COR-L47 (cell line): ENCODE measurements at regions not wholly inside any gene's neighbourhood (a gene's known extent, or its start where the extent isn't known, plus 50 kb on each side); places are given as distances from the start of the nearest gene placed in this dataset.

ENCODE experiments used
- DNase-seq: peaks from one replicate; lab custom pipeline; 2025; lab: John Stamatoyannopoulos, UW

- DNase-seq = no peak
These were observed 59.0 kb downstream of the NDUFS5 start for GRCh38 chr1:39085174-39085573.

DNA sequence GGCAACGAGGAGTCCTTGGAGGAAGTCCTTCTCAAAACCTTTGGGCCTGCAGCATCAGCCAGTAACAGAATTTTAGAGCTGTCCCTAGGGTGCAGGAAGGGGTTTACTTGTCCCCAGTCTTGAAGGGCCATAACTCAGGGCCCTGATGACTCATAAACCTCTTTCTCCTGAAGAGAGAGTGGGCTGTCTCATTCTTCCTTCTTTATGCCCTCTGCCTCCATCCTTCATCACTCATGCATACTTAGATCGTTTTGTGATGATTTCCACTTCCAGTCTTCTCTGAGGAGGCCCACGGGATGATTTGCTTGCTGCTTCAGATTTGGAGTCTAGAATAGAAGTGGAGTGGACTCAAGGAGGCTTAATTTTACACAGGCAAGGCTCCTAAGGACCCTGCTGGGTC is 60.2 kb downstream of the NDUFS5 start:
- DNase-seq = no peak

- no peak for DNase-seq
These were observed 60.8 kb downstream of the NDUFS5 start for GRCh38 chr1:39086865-39087409.

DNA sequence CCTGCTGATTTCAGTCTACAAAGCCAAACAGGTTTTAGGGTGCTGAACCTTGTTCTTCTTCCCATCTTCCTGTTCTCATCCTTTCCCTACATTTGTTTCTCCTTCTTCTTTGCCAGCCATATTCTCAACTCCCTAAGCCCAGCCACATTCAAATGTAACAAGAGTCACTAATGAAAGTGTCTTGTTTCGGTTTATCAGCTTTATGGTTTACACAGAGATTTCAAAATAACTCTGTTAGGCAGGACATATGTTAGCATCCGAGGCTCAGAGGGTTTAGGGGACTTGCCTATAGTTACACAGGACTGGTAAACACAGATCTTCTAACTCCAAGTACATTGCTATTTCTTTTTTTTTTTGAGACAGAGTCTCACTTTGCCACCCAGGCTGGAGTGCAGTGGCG is 61.3 kb downstream of the NDUFS5 start:
- no peak for DNase-seq

- DNase-seq = no peak
These were observed 62.5 kb downstream of the NDUFS5 start for GRCh38 chr1:39088658-39089057.

GRCh38 chr1:39089931-39090521 is 63.9 kb downstream of the NDUFS5 start:
- DNase-seq = no peak

- DNase-seq = no peak
These were observed 64.7 kb downstream of the NDUFS5 start for GRCh38 chr1:39090757-39091380.

DNA sequence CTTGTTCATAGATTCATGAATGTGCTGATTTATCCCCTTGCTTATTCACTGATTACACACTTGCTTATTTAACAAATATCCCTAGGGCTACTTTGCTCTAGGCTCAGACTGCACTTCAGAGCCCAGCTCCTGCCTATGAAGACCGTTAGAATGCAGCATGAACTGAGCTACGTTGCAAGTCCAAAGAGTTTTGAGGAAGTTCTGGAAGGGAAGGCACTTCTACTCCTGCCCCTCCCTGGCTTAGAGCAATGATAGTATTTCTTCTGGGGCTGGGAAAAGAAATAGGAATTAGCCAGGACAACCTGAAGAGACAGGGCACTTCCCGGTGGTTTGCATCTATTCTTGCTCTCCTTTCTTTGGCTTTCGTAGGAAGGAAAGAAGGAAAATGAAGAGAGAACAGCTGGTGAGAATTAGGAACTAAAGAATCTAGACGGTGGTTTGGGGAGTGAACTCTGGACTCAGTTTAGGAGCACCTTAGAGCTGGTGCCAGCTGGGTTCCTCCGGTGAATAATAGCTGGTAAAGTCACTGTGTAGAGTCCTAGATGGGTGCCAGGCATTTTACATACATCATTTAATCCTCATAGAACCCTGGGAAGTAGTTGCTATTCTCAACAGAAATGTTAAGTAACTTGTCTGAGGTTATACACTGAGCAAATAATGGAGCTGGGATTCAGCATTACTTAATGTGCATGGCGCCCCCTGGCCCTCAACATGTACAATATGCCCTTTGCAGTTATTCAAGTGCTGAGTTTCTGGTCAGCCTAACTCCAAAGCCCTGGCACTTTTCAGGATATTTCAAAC is 65.9 kb downstream of the NDUFS5 start:
- peak; percentile 45 for DNase-seq

- DNase-seq = no peak
These were observed 68.5 kb downstream of the NDUFS5 start for GRCh38 chr1:39094685-39095084.

DNA sequence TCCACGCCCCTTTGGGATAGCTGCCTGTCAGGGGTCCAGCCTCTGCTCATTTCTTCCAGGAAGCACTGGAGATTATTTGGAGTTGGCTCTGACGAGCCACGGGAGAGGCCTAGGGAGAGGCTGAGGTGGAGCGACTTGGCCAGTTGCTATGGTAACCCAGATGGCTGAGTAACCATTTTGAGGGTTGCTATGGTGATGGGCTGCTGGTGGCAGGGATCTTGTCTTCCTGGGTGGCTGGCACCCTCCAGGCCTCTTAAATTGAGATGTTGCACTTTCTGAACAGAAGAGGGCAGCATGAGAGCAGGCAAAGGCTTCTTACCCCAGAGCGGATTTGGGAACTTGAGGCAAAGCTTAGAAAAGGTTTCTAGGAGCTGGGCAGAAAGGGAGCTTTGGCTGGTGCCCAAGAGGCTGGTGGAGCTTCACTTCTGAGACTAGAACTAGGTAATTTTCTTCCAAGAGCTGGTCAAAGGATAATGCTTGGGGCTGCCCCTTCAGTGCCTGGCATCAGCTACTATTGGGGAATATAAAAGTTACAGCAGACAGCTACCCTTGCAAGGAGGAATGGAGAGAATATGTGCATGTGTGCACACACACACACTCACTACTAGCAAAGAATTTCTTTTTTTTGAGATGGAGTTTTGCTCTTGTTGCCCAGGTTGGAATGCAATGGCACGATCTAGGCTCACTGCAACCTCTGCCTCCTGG is 72.5 kb downstream of the NDUFS5 start:
- peak; percentile 97 for DNase-seq

DNA sequence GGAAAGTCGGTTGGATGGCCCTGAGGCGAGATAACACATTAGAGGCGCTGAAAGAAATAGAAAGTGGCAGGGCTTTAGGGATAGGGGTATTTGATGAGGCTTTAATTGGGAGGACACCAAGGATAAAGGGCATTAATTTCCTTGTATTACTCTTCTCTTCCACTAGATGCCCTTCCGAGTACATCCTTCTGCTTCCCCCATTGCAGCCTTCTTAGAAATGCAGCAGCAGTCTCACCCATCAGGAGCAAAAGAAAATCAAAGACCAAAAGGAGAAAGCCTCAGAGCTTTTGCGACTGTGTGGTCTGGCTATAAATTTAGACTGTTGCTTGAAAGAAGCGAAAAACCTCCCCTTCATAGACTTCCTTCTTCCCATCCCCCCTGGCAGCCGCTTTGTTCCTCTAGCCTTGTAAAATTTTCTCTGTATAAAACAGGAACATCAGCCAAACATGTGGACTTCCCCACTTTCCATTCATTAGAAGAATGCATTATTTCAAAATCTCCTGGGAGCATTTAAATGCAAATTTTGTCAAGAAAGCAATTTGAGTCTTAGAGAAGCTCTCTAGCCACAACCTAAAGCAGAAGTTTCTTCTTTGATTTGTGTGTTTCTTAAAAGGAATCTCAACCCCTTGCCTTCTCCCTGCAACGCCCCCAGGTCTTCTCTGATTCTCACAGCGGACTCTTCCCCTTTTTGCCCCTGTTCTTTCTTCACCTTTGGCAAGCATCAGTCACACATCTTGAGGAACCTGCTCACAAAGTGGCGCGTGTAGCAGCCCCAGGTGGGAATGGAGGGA is 76.6 kb downstream of the NDUFS5 start:
- DNase-seq = peak; percentile 21

- DNase-seq = no peak
These were observed 77.4 kb downstream of the NDUFS5 start for GRCh38 chr1:39103328-39104157.

- DNase-seq = no peak
These were observed 78.3 kb downstream of the NDUFS5 start for GRCh38 chr1:39104158-39105060.

GRCh38 chr1:39105061-39105840 is 79.1 kb downstream of the NDUFS5 start:
- peak; percentile 33 for DNase-seq

DNA sequence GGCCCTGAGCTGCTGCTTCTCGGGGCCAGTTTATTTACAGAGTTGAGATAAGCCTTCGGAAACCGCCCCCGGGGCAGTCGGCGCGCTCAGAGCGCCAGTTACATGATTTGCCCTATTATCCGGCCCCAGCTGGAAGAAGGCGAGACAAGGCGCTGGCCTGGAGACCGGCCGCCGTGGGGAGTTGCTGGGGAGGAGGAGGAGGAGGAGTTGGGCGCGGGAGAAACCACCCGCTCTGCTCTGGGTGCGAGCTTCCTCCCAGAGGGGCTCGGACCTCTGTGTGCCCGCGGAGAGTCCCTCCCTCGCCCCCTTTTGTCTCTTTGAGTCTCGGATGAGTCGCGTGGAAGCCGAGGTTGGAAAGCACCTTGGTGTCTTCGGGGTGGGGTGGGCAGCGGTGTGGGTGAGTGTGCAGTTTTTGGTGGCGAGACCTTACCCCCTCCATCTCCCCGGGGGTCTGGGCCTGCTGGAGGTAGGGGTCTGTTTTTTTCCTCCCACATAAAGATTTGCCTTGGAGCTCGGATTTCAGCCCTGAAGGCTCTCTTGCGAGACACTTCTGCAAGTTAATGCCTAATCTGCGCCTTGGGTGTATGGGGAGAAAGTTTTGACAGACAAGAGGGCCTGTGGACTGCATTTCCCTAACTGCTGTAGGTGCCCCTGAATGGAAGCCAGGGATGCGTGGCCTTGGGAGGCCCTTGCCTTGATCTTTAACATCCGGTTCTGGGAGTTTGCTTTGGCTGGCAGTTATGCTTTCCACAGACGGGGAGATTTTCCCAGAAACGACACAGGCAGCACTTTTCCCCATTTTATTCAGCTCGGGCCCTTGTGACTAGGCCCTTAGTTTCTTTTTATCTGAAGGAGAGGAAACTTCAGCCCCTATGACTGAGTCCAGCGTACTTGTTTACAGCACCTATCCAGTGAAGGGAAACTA is 80.0 kb downstream of the NDUFS5 start:
- peak; percentile 14 for DNase-seq

GRCh38 chr1:39106801-39107327 is 80.7 kb downstream of the NDUFS5 start:
- no peak for DNase-seq
